WTC11 (cell line): ENCODE measurements at regions not wholly inside any gene's neighbourhood (a gene's known extent, or its start where the extent isn't known, plus 50 kb on each side); places are given as distances from the start of the nearest gene placed in this dataset.

Experiments used
- ATAC-seq: fragments of 200-7000 bp; cut with Tn5 transposase; 2 replicates; pipeline ENCODE4 v1.10.0; 2021; ENCODE audit warnings: mild to moderate bottlenecking, moderate library complexity
- CTCF ChIA-PET: fragments of 300-600 bp; sonication (Branson Sonifier 250); formaldehyde crosslinking; loops from one replicate; lab custom pipeline; 2021; ENCODE audit warnings: antibody characterized with exemption; lab: Charles Lee
- POLR2A ChIA-PET: fragments of 350-600 bp; sonication (Branson Sonifier 250); formaldehyde crosslinking; loops from one replicate; lab custom pipeline; 2021; ENCODE audit warnings: antibody characterized with exemption; lab: Charles Lee
- DNase-seq: peaks from one replicate; pipeline ENCODE4 v3.0.0; 2021; ENCODE audit warnings: low spot score
- H3K27ac Mint-ChIP-seq: 2 replicates; pipeline ENCODE4 v1.8.0; 2021; ENCODE audit warnings: mixed read lengths
- H3K27me3 Mint-ChIP-seq: 2 replicates; pipeline ENCODE4 v1.8.0; 2021; ENCODE audit warnings: low read depth, mild to moderate bottlenecking, moderate library complexity, mixed read lengths
- H3K36me3 Mint-ChIP-seq: 2 replicates; pipeline ENCODE4 v1.8.0; 2021; ENCODE audit warnings: mixed read lengths
- H3K4me1 Mint-ChIP-seq: 2 replicates; pipeline ENCODE4 v1.8.0; 2022; ENCODE audit warnings: mixed read lengths
- H3K4me3 Mint-ChIP-seq: 2 replicates; pipeline ENCODE4 v1.8.0; 2021; ENCODE audit warnings: mild to moderate bottlenecking, moderate library complexity, mixed read lengths
- H3K9me3 Mint-ChIP-seq: 2 replicates; pipeline ENCODE4 v1.8.0; 2021; ENCODE audit warnings: mixed read lengths
- AR ChIP-seq: fragments of 250-450 bp; sonication (Bioruptor Pico); IDR thresholded peaks from 2 replicates; pipeline ENCODE4 v1.9.0; 2021; ENCODE audit warnings: mild to moderate bottlenecking
- ATF3 ChIP-seq: sonication (generic); formaldehyde crosslinking; conservative IDR thresholded peaks from 2 replicates; pipeline ENCODE4 v1.8.1; 2022; ENCODE audit warnings: mild to moderate bottlenecking, missing genetic modification reagents
- CBFB ChIP-seq: sonication (generic); formaldehyde crosslinking; IDR thresholded peaks from 2 replicates; pipeline ENCODE4 v1.8.1; 2022; ENCODE audit warnings: mild to moderate bottlenecking, low read depth, missing genetic modification reagents
- CREB1 ChIP-seq: sonication (generic); formaldehyde crosslinking; IDR thresholded peaks from 2 replicates; pipeline ENCODE4 v1.8.0; 2023; ENCODE audit warnings: mild to moderate bottlenecking, missing genetic modification reagents
- CREM ChIP-seq: sonication (generic); formaldehyde crosslinking; IDR thresholded peaks from 2 replicates; pipeline ENCODE4 v1.8.1; 2022; ENCODE audit warnings: mild to moderate bottlenecking, missing genetic modification reagents, moderate library complexity
- E2F1 ChIP-seq: sonication (generic); formaldehyde crosslinking; IDR thresholded peaks from 2 replicates; pipeline ENCODE4 v1.8.0; 2022; ENCODE audit warnings: mild to moderate bottlenecking, missing genetic modification reagents
- EMX1 ChIP-seq: fragments of 250-450 bp; sonication (Bioruptor Pico); IDR thresholded peaks from 2 replicates; pipeline ENCODE4 v1.8.0; 2021; ENCODE audit warnings: mild to moderate bottlenecking
- ERG ChIP-seq: fragments of 250-450 bp; sonication (Bioruptor Pico); IDR thresholded peaks from 2 replicates; pipeline ENCODE4 v1.8.0; 2021; ENCODE audit warnings: mild to moderate bottlenecking
- FOXK1 ChIP-seq: sonication (generic); formaldehyde crosslinking; IDR thresholded peaks from 2 replicates; pipeline ENCODE4 v1.8.0; 2022; ENCODE audit warnings: mild to moderate bottlenecking, moderate library complexity, missing genetic modification reagents
- HMGA2 ChIP-seq: fragments of 250-450 bp; sonication (Bioruptor Pico); IDR thresholded peaks from 2 replicates; pipeline ENCODE4 v1.4.0; 2021; ENCODE audit warnings: mild to moderate bottlenecking, moderate library complexity
- JUN ChIP-seq: sonication (generic); formaldehyde crosslinking; IDR thresholded peaks from 2 replicates; pipeline ENCODE4 v1.8.0; 2023; ENCODE audit warnings: mild to moderate bottlenecking, missing genetic modification reagents
- RELA ChIP-seq: sonication (generic); formaldehyde crosslinking; IDR thresholded peaks from 2 replicates; pipeline ENCODE4 v1.8.1; 2022; ENCODE audit warnings: missing genetic modification reagents, mild to moderate bottlenecking, borderline replicate concordance
- SMAD4 ChIP-seq: sonication (generic); formaldehyde crosslinking; IDR thresholded peaks from 2 replicates; pipeline ENCODE4 v1.8.0; 2022; ENCODE audit warnings: mild to moderate bottlenecking, missing genetic modification reagents
- TCF7 ChIP-seq: sonication (generic); formaldehyde crosslinking; IDR thresholded peaks from 2 replicates; pipeline ENCODE4 v1.8.0; 2022; ENCODE audit warnings: mild to moderate bottlenecking, low read depth, missing genetic modification reagents, moderate library complexity
- ZNF121 ChIP-seq: sonication (generic); formaldehyde crosslinking; IDR thresholded peaks from 2 replicates; pipeline ENCODE4 v1.8.0; 2023; ENCODE audit warnings: missing genetic modification reagents
- ZNF416 ChIP-seq: fragments of 250-450 bp; sonication (Bioruptor Pico); IDR thresholded peaks from 2 replicates; pipeline ENCODE4 v1.9.0; 2021; ENCODE audit warnings: mild to moderate bottlenecking, inconsistent platforms
- ZNF671 ChIP-seq: fragments of 250-450 bp; sonication (Bioruptor Pico); IDR thresholded peaks from 2 replicates; pipeline ENCODE4 v1.8.0; 2021; ENCODE audit warnings: mild to moderate bottlenecking
- TF ChIP-seq, protein P1 (sequence below): fragments of 250-450 bp; sonication (Bioruptor Pico); conservative IDR thresholded peaks from 2 replicates; pipeline ENCODE4 v1.9.0; 2021; ENCODE audit warnings: mild to moderate bottlenecking
- TF ChIP-seq, protein P2 (sequence below): sonication (generic); formaldehyde crosslinking; IDR thresholded peaks from 2 replicates; pipeline ENCODE4 v1.8.0; 2022; ENCODE audit warnings: mild to moderate bottlenecking, missing genetic modification reagents

DNA sequence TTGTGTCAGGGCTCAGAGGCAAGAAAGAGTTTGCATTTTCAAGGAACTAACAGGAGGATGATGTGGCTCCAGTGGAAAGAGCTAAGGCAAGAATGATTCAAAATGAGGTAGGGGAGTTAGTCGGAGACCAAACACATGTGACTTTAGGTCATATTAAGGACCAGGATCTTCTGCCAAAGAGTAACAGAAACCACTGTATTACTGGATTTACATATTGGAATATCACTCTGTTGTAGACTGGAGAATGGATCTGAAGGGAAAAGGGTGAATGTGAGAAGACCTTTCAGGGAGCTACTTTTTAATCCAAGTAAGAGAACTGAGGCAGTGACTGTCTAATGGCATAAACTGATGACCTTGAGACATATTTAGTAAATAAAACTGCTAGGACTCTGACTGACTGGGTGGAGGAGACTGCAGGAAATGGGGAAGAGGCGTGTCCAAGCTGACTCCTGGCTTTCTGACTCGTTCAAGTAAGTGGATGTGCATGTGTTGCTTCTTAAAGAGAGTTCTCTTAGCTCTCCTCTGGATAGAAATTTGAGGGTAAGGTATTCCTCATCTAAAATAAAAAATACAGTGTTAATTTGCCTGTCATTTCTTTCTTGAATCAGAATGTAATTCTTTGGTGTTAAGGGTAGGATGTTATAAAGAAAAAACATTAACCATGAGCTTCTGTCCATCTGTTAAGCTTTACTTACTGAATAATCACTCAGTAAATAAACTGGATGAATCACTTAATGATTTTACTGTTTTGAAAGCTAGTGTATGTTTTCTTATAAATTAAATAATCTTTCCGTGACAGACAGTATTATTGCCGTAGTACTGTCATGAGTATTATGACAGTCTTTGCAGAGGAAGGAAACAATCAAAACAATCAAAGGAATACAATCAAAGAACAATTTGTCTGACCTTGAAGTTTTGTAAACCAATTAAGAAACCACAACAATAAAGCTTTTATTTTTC is 58.3 kb upstream of the CFAP20DC start:
- ATAC-seq = no peak
- no peak overlapping the region for H3K27ac Mint-ChIP-seq
- ChIA-PET CTCF (no interaction called here), POLR2A (no interaction called here)
- no peaks in the 10 kb centered on the region for H3K9me3 Mint-ChIP-seq
- no peak for DNase-seq
- H3K4me1 Mint-ChIP-seq = peaks cover 17% of the 10 kb centered on the region
- H3K27me3 Mint-ChIP-seq = no peaks in the 10 kb centered on the region
- TF ChIP-seq, protein P1, sequence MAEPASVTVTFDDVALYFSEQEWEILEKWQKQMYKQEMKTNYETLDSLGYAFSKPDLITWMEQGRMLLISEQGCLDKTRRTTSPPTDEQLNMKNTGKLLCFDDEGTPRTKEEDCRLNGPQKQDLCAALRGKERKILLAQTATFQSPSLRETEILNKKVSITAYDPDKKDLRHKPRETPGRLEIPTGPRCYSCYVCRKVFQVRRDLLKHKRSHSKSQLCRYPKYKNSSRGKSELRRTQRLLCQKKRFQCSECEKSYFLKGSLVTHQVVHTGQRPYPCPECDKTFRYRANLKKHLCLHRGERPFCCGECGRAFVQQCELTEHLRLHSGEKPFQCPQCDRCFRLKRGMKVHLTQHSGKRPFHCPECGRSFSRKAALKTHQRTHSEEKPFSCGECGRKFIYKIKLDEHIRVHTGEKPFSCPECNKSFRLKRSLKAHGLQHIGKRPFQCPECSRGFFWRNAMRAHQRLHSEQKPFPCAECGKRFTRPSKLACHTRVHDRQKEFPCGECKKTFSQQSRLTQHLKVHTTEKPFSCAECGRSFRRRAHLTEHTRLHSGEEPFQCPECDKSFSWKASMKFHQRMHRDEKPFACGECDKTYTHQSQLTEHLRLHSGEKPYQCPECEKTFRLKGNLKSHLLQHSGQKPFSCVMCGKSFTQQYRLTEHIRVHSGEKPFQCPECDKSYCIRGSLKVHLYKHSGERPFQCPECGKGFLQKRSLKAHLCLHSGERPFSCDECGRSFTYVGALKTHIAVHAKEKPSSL (CRISPR knock-in tag) = no peak
- H3K36me3 Mint-ChIP-seq = no peaks in the 10 kb centered on the region
- H3K4me3 Mint-ChIP-seq = no peak overlapping the region

DNA sequence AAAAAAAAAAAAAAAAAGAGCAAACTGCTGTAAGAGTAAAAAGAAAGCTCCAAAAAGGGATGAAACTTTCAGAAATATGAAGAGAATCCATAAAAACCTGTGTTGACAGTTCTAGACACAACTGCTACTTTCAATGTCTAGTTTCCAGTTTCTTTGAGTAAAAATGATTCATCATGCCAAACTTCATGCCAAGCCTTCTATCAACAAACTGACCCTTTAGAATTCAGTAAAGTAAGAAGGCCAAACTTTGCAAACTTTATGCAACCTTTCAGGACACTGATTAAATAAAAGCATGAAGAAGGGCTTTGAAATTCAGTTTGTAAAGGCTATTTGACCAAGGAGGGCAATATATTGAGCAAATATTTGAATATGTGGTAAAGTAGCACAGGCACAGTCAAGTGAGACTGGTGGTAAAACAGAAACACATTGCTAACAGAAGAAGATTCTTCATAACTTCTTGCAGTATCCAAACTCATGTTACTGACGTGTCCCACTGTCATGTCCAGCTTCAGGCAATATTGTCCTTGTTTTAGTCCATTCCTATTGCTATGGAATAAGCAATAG is 56.3 kb upstream of the CFAP20DC start:
- H3K27me3 Mint-ChIP-seq = no peaks in the 10 kb centered on the region
- ATAC-seq (no peak), DNase-seq (no peak)
- ChIA-PET CTCF (no interaction called here), POLR2A (no interaction called here)
- no peak for TF ChIP-seq JUN
- TF ChIP-seq, protein P2, sequence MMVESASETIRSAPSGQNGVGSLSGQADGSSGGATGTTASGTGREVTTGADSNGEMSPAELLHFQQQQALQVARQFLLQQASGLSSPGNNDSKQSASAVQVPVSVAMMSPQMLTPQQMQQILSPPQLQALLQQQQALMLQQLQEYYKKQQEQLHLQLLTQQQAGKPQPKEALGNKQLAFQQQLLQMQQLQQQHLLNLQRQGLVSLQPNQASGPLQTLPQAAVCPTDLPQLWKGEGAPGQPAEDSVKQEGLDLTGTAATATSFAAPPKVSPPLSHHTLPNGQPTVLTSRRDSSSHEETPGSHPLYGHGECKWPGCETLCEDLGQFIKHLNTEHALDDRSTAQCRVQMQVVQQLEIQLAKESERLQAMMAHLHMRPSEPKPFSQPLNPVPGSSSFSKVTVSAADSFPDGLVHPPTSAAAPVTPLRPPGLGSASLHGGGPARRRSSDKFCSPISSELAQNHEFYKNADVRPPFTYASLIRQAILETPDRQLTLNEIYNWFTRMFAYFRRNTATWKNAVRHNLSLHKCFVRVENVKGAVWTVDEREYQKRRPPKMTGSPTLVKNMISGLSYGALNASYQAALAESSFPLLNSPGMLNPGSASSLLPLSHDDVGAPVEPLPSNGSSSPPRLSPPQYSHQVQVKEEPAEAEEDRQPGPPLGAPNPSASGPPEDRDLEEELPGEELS (CRISPR knock-in tag) = no peak
- no peak for TF ChIP-seq ERG (CRISPR knock-in tag)
- no peak for TF ChIP-seq SMAD4
- no peak for TF ChIP-seq TCF7 (CRISPR knock-in tag)
- TF ChIP-seq RELA = no peak
- no peak for TF ChIP-seq ATF3
- no peak for TF ChIP-seq CBFB (CRISPR knock-in tag)
- no peak for TF ChIP-seq CREM (CRISPR knock-in tag)
- no peak for TF ChIP-seq FOXK1 (CRISPR knock-in tag)
- no peak for TF ChIP-seq CREB1
- no peak for TF ChIP-seq EMX1 (CRISPR knock-in tag)
- no peak for TF ChIP-seq E2F1 (CRISPR knock-in tag)
- no peak for TF ChIP-seq AR (CRISPR knock-in tag)
- no peak for TF ChIP-seq ZNF671 (CRISPR knock-in tag)
- no peak for TF ChIP-seq ZNF121 (CRISPR knock-in tag)
- TF ChIP-seq HMGA2 = no peak
- TF ChIP-seq ZNF416 (CRISPR knock-in tag) = no peak
- H3K4me3 Mint-ChIP-seq = no peak overlapping the region
- H3K36me3 Mint-ChIP-seq = no peaks in the 10 kb centered on the region
- H3K4me1 Mint-ChIP-seq = peaks cover 22% of the 10 kb centered on the region
- no peak overlapping the region for H3K27ac Mint-ChIP-seq
- H3K9me3 Mint-ChIP-seq = no peaks in the 10 kb centered on the region
